ENCODE measurements at regions not wholly inside any gene's neighbourhood (a gene's known extent, or its start where the extent isn't known, plus 50 kb on each side); places are given as distances from the start of the nearest gene placed in this dataset.

DNA sequence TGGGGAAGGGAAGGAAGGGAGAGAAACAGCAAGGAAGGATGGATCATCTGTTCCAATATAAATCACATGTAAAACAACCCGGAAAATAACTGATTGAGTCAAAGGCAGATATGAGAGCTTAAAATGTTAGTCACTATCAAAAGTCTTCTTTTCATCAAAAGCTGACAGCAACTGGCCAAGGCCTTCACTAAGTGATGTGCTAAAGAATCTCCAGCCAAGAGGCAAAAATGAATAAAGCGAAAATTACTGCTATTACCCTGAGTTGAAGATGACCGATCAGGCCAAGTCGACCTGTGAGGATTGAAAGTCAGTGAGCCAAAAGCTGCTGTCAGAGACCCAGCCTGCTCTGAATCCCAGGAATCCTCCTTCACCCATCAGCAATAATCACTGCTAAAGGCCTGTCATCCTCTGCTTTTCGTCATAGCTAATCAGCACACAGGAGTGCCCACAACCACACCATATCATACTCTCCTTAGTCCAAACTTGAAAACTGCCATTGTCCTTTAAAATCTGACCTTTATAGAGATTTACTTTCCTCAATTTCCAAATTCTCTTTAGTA is 736.9 kb downstream of the TLE1 start:
- no peak overlapping the region for H3K4me2 ChIP-seq (ENCODE audit: low read depth, low read length)
- no peak overlapping the region for H2AFZ ChIP-seq (ENCODE audit: low read length)
- no peaks in the 10 kb centered on the region for H3F3A ChIP-seq (ENCODE audit: insufficient read depth, low read length)
- H3K27me3 ChIP-seq (replicated peaks; ENCODE audit: insufficient read depth, low read length), result no peaks in the 10 kb centered on the region
- H3K27ac ChIP-seq (ENCODE audit: low read length), result no peak overlapping the region
- H3K9me2 ChIP-seq (replicated peaks; ENCODE audit: insufficient read depth, low read length), result no peaks in the 10 kb centered on the region
- no peaks in the 10 kb centered on the region for H4K20me1 ChIP-seq (ENCODE audit: insufficient read depth, low read length)
- H3K79me2 ChIP-seq (ENCODE audit: low read length), result no peaks in the 10 kb centered on the region
- TF ChIP-seq, protein P1, sequence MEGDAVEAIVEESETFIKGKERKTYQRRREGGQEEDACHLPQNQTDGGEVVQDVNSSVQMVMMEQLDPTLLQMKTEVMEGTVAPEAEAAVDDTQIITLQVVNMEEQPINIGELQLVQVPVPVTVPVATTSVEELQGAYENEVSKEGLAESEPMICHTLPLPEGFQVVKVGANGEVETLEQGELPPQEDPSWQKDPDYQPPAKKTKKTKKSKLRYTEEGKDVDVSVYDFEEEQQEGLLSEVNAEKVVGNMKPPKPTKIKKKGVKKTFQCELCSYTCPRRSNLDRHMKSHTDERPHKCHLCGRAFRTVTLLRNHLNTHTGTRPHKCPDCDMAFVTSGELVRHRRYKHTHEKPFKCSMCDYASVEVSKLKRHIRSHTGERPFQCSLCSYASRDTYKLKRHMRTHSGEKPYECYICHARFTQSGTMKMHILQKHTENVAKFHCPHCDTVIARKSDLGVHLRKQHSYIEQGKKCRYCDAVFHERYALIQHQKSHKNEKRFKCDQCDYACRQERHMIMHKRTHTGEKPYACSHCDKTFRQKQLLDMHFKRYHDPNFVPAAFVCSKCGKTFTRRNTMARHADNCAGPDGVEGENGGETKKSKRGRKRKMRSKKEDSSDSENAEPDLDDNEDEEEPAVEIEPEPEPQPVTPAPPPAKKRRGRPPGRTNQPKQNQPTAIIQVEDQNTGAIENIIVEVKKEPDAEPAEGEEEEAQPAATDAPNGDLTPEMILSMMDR (IDR thresholded peaks at IDR 0.05; ENCODE audit: low read length), result no peak
- TF ChIP-seq EZH2 (optimal IDR thresholded peaks at IDR 0.05; ENCODE audit: low read depth, low read length), result no peak
- TF ChIP-seq EZH2phosphoT487 (IDR thresholded peaks at IDR 0.05; ENCODE audit: low read length), result no peak
- no peaks in the 10 kb centered on the region for H3K4me1 ChIP-seq (ENCODE audit: low read length)
- no peak for DNase-seq
- H3K36me3 ChIP-seq (replicated peaks; ENCODE audit: insufficient read depth, low read length), result no peaks in the 10 kb centered on the region
- H3K9ac ChIP-seq (ENCODE audit: low read length), result no peak overlapping the region
- H3K9me3 ChIP-seq (replicated peaks; ENCODE audit: insufficient read depth, low read length), result no peaks in the 10 kb centered on the region
- no peak overlapping the region for H3K4me3 ChIP-seq (ENCODE audit: low read length)

DNA sequence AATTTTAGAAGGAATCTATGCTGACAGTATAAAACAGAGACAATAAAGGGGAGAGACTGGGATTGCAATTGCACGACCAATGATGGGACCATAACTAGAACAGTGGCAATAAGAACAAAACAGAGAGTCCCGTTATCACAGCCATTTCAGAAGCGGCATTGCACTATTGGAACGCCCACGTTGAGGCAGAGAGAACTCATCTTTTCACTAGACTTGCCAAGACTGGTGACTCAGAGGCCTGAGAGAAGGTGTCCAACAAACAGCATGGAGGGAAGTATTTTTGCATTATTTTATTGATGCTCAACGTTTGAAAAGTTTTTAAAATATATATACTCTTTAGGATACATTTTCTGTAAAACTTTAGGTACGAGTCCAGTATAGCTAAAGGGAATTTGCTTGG is 737.7 kb downstream of the TLE1 start:
- H3K27ac ChIP-seq (ENCODE audit: low read length), result no peak overlapping the region

DNA sequence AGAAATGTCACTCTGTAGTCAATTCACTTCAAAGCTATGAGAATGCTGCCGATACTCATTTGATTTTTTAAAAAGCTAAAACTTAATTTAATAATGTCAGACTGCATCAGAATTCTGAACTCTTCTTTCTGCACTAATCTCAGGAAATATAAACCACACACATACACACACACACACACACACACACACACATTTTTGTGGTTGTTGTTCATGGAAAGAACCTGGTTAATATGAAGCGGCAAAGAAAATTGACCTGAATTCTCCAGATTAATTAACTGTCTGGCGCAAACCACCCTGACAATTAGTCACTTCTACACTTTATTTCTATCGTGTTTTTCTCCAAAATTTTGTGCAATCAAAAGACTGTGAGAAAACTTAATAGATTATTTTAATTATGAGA is 740.5 kb downstream of the TLE1 start:
- no peak overlapping the region for H3K27ac ChIP-seq (ENCODE audit: low read length)
- no peaks in the 10 kb centered on the region for H3K79me2 ChIP-seq (ENCODE audit: low read length)
- no peaks in the 10 kb centered on the region for H4K20me1 ChIP-seq (ENCODE audit: insufficient read depth, low read length)
- no peaks in the 10 kb centered on the region for H3K27me3 ChIP-seq (replicated peaks; ENCODE audit: insufficient read depth, low read length)
- no peak overlapping the region for H3K4me3 ChIP-seq (ENCODE audit: low read length)
- no peak for DNase-seq
- H3K4me2 ChIP-seq (ENCODE audit: low read depth, low read length), result no peak overlapping the region
- no peaks in the 10 kb centered on the region for H3K9me2 ChIP-seq (replicated peaks; ENCODE audit: insufficient read depth, low read length)
- no peak overlapping the region for H3K9ac ChIP-seq (ENCODE audit: low read length)
- no peaks in the 10 kb centered on the region for H3K9me3 ChIP-seq (replicated peaks; ENCODE audit: insufficient read depth, low read length)
- no peaks in the 10 kb centered on the region for H3K4me1 ChIP-seq (ENCODE audit: low read length)
- no peaks in the 10 kb centered on the region for H3K36me3 ChIP-seq (replicated peaks; ENCODE audit: insufficient read depth, low read length)
- H3F3A ChIP-seq (ENCODE audit: insufficient read depth, low read length), result no peaks in the 10 kb centered on the region
- H2AFZ ChIP-seq (ENCODE audit: low read length), result no peak overlapping the region
- TF ChIP-seq, protein P1 (IDR thresholded peaks at IDR 0.05; ENCODE audit: low read length), result no peak
- TF ChIP-seq EZH2phosphoT487 (IDR thresholded peaks at IDR 0.05; ENCODE audit: low read length), result no peak
- no peak for TF ChIP-seq EZH2 (optimal IDR thresholded peaks at IDR 0.05; ENCODE audit: low read depth, low read length)

More for the DNA sequence above, 737.7 kb downstream of the TLE1 start:
- no peaks in the 10 kb centered on the region for H3K36me3 ChIP-seq (replicated peaks; ENCODE audit: insufficient read depth, low read length)
- no peaks in the 10 kb centered on the region for H3K9me2 ChIP-seq (replicated peaks; ENCODE audit: insufficient read depth, low read length)
- H3K79me2 ChIP-seq (ENCODE audit: low read length), result no peaks in the 10 kb centered on the region
- TF ChIP-seq, protein P1 (IDR thresholded peaks at IDR 0.05; ENCODE audit: low read length), result no peak
- TF ChIP-seq EZH2phosphoT487 (IDR thresholded peaks at IDR 0.05; ENCODE audit: low read length), result no peak
- TF ChIP-seq EZH2 (optimal IDR thresholded peaks at IDR 0.05; ENCODE audit: low read depth, low read length), result no peak
- DNase-seq, result no peak
- no peak overlapping the region for H2AFZ ChIP-seq (ENCODE audit: low read length)
- no peak overlapping the region for H3K4me3 ChIP-seq (ENCODE audit: low read length)
- H3K27me3 ChIP-seq (replicated peaks; ENCODE audit: insufficient read depth, low read length), result no peaks in the 10 kb centered on the region
- no peaks in the 10 kb centered on the region for H4K20me1 ChIP-seq (ENCODE audit: insufficient read depth, low read length)
- no peak overlapping the region for H3K9ac ChIP-seq (ENCODE audit: low read length)
- H3K9me3 ChIP-seq (replicated peaks; ENCODE audit: insufficient read depth, low read length), result no peaks in the 10 kb centered on the region
- H3F3A ChIP-seq (ENCODE audit: insufficient read depth, low read length), result no peaks in the 10 kb centered on the region
- H3K4me1 ChIP-seq (ENCODE audit: low read length), result no peaks in the 10 kb centered on the region
- H3K4me2 ChIP-seq (ENCODE audit: low read depth, low read length), result no peak overlapping the region
